Memory B cell (primary cell): ENCODE measurements at regions not wholly inside any gene's neighbourhood (a gene's known extent, or its start where the extent isn't known, plus 50 kb on each side); places are given as distances from the start of the nearest gene placed in this dataset.
"Not testable (repeated sequence)": the region's sequence is repeated elsewhere in the genome, so short reads cannot be mapped to it uniquely, and the experiment has no call there.

Source experiments
- ATAC-seq: fragments of 150-1000 bp; cut with Tn5 transposase; 2 replicates; pipeline ENCODE4 v1.10.0; 2021; ENCODE audit warnings: low read depth, mild to moderate bottlenecking, moderate library complexity
- DNase-seq, 2 donors: peaks; one replicate each; pipeline ENCODE4 v3.0.0; 2022; ENCODE audit warnings: low spot score in 2 of 2
- H3K27ac Mint-ChIP-seq: one replicate; pipeline ENCODE4 v1.8.0; 2022; ENCODE audit warnings: mild to moderate bottlenecking, moderate library complexity, mixed read lengths
- H3K27me3 Mint-ChIP-seq: one replicate; pipeline ENCODE4 v1.8.0; 2022; ENCODE audit warnings: mixed read lengths
- H3K36me3 Mint-ChIP-seq: one replicate; pipeline ENCODE4 v1.8.0; 2022; ENCODE audit warnings: mild to moderate bottlenecking, mixed read lengths
- H3K4me1 Mint-ChIP-seq: one replicate; pipeline ENCODE4 v1.8.0; 2022; ENCODE audit warnings: mixed read lengths
- H3K4me3 Mint-ChIP-seq: one replicate; pipeline ENCODE4 v1.8.0; 2022; ENCODE audit warnings: mild to moderate bottlenecking, moderate library complexity, mixed read lengths
- H3K9me3 Mint-ChIP-seq: one replicate; pipeline ENCODE4 v1.8.0; 2022; ENCODE audit warnings: mixed read lengths

DNA sequence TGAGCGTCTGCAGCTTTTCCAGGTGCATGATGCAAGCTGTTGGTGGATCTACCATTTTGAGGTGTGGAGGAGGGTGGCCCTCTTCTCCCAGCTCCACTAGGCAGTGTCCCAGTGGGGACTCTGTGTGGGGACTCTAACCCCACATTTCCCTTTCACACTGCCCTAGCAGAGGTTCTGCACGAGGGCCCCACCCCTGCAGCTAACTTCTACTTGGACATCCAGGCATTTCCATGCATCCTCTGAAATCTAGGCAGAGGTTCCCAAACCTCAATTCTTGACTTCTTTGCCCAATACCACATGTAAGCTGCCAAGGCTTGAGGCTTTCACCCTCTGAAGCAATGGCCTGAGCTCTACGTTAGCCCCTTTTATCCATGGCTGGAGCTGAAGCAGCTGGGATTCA, 61.4 kb upstream of the HGFAC start:
- ATAC-seq, H3K4me1 Mint-ChIP-seq, H3K27me3 Mint-ChIP-seq, H3K27ac Mint-ChIP-seq, DNase-seq, H3K4me3 Mint-ChIP-seq: not testable (repeated sequence)
- Mint-ChIP-seq H3K9me3 (peaks cover 20% of the 10 kb centered on the region), H3K36me3 (peaks cover 16% of the 10 kb centered on the region)

DNA sequence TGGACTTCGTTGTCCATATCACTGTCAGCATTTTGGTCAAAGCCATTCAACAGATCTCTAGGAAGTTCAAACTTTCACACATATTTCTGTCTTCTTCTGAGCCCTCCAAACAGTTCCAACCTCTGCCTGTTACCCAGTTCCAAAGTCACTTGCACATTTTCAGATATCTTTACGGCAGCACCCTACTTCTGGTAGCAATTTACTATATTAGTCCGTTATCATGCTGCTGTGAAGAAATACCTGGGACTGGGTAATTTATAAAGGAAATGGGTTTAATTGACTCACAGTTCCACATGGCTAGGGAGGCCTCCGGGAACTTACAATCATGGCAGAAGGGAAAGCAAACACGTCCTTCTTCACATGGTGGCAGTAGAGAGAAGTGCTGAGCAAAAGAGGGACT, 60.6 kb upstream of the HGFAC start:
- Mint-ChIP-seq H3K36me3 (peaks cover 16% of the 10 kb centered on the region), H3K9me3 (peaks cover 20% of the 10 kb centered on the region)
- not testable (repeated sequence) for H3K4me1 Mint-ChIP-seq, DNase-seq, ATAC-seq, H3K27me3 Mint-ChIP-seq, H3K27ac Mint-ChIP-seq, H3K4me3 Mint-ChIP-seq

DNA sequence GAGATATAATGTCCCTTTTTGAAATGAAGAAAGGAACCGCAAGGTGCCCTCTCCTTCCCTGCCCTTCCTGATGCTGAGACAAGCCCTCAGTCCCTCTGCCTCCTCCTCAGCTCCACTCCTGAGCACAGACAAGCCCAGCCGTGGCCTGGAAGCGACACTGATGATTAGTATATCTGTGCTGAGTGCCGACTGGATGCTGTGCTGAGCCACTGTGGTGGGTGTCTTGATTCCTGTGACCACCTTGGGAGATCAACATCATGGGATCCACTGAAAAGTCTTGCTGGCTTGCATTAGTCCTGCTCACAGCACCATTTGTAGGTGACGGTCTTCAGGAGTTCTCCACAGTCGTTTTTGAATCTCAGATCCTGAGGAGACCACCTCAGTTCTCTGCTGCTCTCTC, 59.5 kb upstream of the HGFAC start:
- Mint-ChIP-seq H3K9me3 (peaks cover 20% of the 10 kb centered on the region), H3K27ac (peak overlapping the region; percentile 21), H3K4me3 (no peak overlapping the region), H3K27me3 (no peaks in the 10 kb centered on the region), H3K4me1 (peaks cover 6% of the 10 kb centered on the region), H3K36me3 (peaks cover 16% of the 10 kb centered on the region)
- no peak for ATAC-seq
- DNase-seq: no peak

DNA sequence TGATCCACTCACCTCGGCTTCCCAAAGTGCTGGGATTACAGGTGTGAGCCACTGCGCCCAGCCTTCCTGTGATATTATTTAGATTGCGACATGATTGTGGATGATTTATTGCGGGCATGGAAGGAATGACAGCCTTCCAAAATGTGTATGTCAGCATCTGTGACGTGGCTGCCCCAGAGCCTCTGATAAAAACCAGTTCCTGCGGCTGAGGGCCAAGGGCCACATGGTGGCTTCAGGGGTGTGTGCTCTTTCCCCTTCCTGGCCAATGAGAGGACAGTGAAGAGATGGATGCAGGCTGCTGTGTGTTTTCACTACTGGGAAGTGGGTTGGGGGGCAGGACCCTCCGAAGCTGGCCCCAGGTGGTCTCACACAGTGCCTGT, 57.4 kb upstream of the HGFAC start:
- Mint-ChIP-seq H3K36me3 (peaks cover 10% of the 10 kb centered on the region), H3K9me3 (peaks cover 14% of the 10 kb centered on the region), H3K27ac (no peak overlapping the region), H3K4me1 (peaks cover 22% of the 10 kb centered on the region), H3K4me3 (no peak overlapping the region), H3K27me3 (peaks cover 1% of the 10 kb centered on the region)
- DNase-seq: no peak
- ATAC-seq: no peak

DNA sequence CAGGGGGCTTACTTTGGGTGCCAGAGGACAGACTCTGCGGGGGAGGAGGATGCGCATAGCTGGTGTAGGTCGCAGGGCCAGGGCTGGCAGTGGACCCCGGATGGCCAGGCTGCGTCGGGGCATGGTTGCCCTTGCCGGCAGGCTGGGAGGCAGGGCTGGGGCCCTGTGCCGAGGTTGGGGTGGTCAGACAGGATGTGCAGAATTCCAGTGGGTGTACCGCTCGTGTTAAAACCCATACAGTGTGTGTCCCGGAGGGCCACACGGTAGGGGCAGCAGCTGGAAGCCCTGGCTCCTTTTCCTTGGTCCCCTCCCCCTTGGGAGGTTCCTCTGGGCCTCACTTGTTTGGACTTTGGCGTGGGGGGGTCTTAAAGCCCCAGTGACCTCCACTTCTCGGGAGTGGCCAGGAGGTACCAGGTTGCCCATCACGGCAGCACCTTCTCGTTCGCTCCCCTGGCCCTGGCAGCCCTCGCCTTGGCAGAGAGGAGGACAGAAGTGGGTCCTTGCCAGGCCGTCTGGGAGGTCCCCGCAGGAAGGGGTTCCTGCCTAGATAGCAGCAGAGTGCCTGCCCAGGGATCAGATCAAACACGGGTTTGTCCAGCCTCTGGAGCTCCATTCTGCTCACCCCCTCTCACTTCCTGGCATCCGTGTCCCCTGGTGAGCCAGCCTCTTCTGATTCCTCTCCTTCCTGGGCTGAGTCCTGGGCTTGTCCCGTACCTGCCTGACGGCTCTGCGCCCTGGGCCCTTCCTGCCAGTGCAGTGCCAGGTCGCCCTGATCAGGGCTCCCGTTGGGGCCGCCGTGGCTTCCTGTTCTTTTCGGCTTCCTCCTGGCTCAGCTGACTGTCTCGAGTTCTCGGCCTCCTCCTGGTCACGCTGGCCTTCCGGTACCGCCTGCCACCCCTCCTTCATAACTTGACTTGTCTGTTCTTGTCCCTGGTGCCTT, 56.7 kb upstream of the HGFAC start:
- H3K9me3 Mint-ChIP-seq: peaks cover 12% of the 10 kb centered on the region
- H3K36me3 Mint-ChIP-seq: peaks cover 10% of the 10 kb centered on the region
- no peak for ATAC-seq
- DNase-seq: no peak
- H3K4me3 Mint-ChIP-seq: no peak overlapping the region
- H3K4me1 Mint-ChIP-seq: peaks cover 26% of the 10 kb centered on the region
- no peak overlapping the region for H3K27ac Mint-ChIP-seq
- H3K27me3 Mint-ChIP-seq: peaks cover 4% of the 10 kb centered on the region

DNA sequence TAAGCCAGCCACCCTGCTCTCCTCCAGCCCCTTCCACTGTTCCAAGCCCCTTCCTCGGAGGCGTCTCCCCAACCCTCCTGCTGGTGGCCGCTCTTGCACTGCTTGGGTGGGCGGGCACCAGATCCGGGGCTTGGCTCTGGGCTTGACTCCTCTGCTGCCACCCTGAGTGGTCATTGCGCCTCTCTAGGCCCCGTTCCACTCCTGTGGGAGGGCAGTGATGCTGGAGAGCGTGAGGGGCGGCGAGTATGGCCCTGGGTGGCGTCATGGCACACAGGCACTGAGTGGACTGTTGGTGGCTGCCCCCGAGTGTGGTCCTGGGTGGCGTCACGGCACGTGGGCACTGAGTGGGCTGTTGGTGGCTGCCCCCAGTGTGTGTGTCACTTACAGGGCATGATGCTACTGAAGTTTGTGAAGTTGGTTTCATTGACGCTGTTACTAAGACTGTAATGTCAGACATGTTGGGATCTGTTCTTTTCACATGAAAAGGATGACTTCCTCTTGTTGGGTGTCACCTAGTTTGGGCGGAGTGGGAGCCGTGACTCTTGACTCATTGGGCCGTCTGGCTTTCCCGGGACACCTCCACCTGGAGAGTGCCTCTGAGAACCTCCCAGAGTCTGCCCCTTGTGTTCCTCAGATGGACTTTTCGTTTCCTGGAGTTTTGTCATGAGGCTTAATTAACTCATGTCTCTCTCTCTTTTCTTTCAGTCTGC, 55.9 kb upstream of the HGFAC start:
- Mint-ChIP-seq H3K36me3 (peaks cover 9% of the 10 kb centered on the region), H3K27ac (no peak overlapping the region), H3K9me3 (peaks cover 10% of the 10 kb centered on the region), H3K4me1 (peaks cover 28% of the 10 kb centered on the region), H3K4me3 (no peak overlapping the region), H3K27me3 (peaks cover 5% of the 10 kb centered on the region)
- ATAC-seq (no peak), DNase-seq (no peak)

DNA sequence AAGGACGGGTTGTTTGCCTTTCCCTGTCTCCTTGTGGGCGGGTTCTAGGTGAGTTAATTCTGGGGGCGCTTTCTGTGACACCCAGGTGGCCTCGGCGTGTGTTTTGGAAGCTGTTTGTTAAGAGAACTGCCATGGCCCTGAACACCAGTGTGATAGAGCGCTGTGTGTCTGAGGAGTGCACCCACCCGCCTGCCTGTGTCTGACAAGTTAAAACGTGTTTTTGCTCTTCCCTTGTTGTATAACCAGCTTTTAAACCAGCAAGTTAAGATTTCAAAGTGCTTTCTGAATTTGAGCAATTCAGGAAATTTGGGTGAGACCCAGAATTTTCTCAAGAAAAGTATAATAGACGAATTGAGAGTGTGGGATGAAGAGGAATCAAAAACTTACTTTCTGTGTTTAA, 55.2 kb upstream of the HGFAC start:
- Mint-ChIP-seq H3K9me3 (peaks cover 4% of the 10 kb centered on the region), H3K27ac (no peak overlapping the region), H3K4me1 (peaks cover 28% of the 10 kb centered on the region), H3K36me3 (peaks cover 3% of the 10 kb centered on the region), H3K4me3 (peak overlapping the region; percentile 17), H3K27me3 (peaks cover 5% of the 10 kb centered on the region)
- no peak for DNase-seq
- ATAC-seq: no peak

DNA sequence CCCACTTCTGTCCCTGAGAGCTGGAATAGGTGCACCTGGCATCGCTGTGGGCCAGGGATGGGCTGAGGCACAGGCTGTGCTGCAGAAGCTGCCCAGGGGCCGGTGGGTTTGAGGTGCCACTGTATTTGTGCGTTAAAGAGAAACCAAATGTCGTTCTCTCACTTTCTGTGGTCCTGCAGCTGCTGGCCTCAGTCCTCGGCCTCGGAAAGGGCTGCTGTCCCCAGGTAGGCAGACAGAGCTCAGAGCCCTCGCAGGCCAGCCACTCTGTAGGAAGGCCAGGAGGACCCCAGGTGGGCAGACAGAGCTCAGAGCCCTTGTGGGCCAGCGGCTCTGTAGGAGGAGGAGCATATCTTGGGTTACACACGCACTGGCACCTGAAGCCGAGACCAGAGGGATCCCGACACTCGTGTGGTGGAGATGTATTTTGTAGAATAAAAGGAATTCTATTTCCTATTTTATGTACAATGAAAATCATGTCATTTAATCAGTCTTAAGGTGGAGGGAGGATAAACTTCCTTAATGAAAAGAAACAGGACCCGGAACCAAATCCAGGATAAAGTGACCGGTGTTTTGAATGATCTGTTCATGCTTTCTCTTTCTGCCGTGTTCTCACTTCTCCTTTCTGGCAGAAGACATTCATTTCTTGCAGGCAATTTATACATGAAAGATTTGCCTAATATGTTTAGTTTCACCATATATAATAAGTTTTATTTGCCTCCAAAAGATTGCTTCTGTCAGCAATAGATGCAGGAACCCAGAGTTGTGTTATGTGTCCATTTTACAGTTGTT, 54.4 kb upstream of the HGFAC start:
- Mint-ChIP-seq H3K27ac (peak overlapping the region; percentile 89), H3K4me3 (peak overlapping the region; percentile 87), H3K9me3 (peaks cover 3% of the 10 kb centered on the region), H3K36me3 (peaks cover 3% of the 10 kb centered on the region), H3K4me1 (peaks cover 28% of the 10 kb centered on the region), H3K27me3 (peaks cover 5% of the 10 kb centered on the region)
- DNase-seq: peak in 1 of 2 donors; percentile 26
- ATAC-seq: peak; percentile 65

DNA sequence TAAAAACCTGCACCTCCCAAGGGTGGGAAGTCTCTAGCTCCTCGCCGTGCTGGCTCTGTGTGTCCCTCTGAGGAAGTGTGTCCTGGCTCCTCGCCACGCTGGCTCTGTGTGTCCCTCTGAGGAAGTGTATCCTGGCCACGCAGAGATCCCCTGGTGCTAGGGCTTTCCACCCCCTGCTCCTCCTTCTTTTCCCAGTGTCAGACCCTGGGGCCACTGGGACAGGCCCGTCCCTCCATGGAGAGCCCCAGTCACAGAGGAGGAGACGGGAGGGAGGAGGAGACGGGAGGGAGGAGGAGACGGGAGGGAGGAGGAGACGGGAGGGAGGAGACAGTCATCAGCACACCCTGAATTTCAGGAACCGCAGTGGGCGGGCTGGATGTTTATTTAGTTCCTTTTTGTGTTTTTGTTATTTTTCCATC, 53.8 kb upstream of the HGFAC start:
- DNase-seq: no peak
- Mint-ChIP-seq H3K4me3 (peak overlapping the region; percentile 87), H3K27ac (peak overlapping the region; percentile 89), H3K4me1 (peaks cover 28% of the 10 kb centered on the region), H3K36me3 (no peaks in the 10 kb centered on the region), H3K9me3 (no peaks in the 10 kb centered on the region), H3K27me3 (peaks cover 5% of the 10 kb centered on the region)
- peak; percentile 42 for ATAC-seq

DNA sequence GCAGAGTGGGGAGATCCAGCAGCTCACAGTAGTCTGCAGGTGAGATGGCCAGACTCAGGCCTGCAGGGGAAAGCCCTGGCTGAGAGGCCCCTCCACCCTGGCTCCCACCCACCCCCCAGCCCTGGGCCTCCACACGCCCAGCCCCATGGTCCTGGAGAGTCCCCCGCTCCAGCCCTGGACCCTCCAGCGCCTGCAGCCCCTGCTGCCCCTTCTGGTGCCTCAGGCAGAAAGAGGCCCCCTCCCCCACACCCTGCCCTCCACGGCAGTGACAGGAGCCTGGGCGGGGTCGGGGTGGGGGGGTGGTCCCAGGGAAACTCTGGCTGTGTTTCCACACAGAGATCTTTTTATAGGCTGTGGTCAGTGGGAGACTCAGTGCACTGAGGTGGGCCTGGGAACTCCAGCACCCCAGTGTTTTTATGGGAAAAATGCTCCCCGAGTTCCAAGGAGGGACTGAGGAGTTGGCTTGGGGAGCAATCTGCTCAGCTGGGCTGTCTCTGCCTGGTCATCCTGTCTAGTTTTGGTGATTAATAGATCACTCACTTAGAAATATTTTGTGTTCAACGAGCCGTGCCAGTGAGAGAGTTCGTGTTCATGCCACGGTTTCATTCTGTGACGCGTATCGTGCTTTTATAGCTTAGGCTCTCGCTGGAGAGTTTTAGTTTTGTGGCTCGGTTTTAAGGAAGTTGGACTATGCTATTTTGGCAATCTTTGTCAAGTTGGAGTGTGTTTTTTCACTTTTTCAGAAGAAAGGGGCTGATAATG, 53.1 kb upstream of the HGFAC start:
- peak overlapping the region; percentile 87 for H3K4me3 Mint-ChIP-seq
- DNase-seq: peak in 1 of 2 donors; percentile 45
- H3K36me3 Mint-ChIP-seq: no peaks in the 10 kb centered on the region
- H3K27ac Mint-ChIP-seq: peak overlapping the region; percentile 89
- peaks cover 7% of the 10 kb centered on the region for H3K27me3 Mint-ChIP-seq
- H3K4me1 Mint-ChIP-seq: peaks cover 28% of the 10 kb centered on the region
- peak; percentile 84 for ATAC-seq
- no peaks in the 10 kb centered on the region for H3K9me3 Mint-ChIP-seq

DNA sequence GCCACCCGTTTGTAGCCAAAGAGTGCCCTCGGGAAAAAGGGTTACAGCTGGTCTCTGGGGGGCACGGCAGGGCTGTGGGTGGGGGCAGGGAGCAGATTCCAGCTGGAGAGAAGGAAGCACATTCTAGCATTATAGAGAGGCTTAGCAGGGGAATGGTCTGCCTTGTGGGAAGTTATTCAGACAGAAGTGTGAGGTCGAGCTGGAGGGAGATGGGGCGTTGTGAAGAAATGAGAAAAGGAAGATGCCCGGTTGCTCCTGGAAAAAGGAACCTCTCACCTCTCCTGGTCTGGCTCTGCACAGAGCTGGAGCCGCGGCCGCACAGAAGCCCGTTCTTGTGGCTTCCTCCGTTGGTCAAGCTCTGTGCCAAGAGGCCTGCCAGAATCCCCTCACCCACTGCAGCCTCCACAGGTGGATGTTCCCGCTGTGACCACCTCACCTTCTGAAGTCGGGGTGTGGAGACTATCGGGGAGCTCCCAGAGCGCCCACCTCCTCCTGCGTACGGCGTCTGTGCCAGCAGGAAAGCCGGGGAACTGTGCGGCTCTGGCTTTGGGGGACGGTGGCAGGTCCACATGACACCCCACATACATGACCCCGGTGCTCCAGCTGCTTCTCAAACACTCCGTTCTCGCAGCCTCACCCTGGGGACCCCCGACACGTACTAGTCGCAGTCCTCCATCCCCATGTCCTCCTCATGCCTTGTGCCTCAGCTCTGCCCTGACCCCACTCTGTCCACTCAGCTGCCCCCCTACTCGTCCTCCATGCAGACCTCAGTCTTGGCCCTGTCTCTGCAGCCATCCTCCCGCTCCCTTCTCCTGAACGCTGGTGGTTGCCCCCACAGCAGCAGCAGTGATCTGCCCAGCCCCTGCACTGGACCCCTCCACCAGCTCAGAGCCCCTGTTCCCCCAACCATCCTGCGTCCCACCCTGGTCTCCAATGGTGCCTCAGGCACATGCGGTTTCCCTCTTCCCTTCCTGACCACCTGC, 52.2 kb upstream of the HGFAC start:
- H3K27ac Mint-ChIP-seq: peak overlapping the region; percentile 86
- H3K27me3 Mint-ChIP-seq: peaks cover 7% of the 10 kb centered on the region
- H3K9me3 Mint-ChIP-seq: no peaks in the 10 kb centered on the region
- ATAC-seq (no peak), DNase-seq (no peak)
- H3K36me3 Mint-ChIP-seq: no peaks in the 10 kb centered on the region
- H3K4me3 Mint-ChIP-seq: peak overlapping the region; percentile 65
- H3K4me1 Mint-ChIP-seq: peaks cover 28% of the 10 kb centered on the region

DNA sequence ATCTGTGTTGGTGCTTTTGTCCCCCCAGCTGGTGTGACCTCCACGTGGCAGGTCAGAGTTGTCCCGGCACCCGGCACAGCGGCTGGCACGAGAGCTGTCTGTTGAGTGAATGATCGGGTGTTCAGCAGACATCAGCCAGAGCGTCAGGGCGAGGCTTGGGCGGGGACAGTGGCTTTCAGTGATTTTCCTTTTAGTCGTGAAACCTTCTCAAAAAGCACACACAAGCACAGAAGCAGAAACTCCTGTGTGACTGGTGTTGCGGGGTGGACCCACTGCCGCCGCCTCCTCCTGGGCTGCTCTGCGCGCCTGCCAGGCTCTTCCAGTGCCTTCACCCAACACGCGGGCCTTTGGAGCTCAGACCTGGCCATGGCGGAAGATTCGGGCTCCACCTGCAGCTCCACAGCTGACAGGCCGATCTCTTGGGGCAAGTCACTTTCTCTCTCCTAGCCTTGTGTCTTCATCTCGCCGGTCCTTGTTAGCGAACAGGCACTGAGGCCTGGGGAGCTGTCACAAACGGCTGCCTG, 51.4 kb upstream of the HGFAC start:
- Mint-ChIP-seq H3K27ac (no peak overlapping the region), H3K9me3 (no peaks in the 10 kb centered on the region), H3K4me1 (peaks cover 26% of the 10 kb centered on the region), H3K27me3 (peaks cover 8% of the 10 kb centered on the region), H3K4me3 (peak overlapping the region; percentile 61), H3K36me3 (no peaks in the 10 kb centered on the region)
- ATAC-seq: no peak
- no peak for DNase-seq
